ENCODE measurements at regions not wholly inside any gene's neighbourhood (a gene's known extent, or its start where the extent isn't known, plus 50 kb on each side); places are given as distances from the start of the nearest gene placed in this dataset.

DNA sequence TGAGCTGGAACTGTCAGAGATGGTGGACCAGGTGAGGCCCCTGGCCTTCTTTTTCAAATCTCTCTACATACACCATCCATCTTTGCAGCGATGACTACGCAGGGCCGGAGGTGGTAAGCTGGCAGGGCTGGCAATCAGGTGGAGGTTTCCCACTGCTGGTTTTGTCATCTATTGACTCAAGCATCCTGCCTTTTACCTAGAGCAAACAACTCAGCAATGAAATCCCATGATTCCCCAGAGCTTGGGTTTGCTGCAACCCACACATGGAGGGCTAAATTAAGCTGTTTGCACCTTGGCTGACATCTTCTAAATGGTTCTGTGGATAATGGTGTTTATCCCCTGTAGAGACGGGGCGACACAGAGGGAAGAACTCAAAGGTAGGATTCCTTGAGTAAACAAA lies 170.2 kb downstream of the SCP2D1 start:
- H3K9me3 ChIP-seq (ENCODE audit: insufficient read depth, low read length), result no peaks in the 10 kb centered on the region
- no peak overlapping the region for H3K4me2 ChIP-seq (ENCODE audit: low read length)
- H4K20me1 ChIP-seq (ENCODE audit: insufficient read depth, low read length), result no peaks in the 10 kb centered on the region
- H3K27ac ChIP-seq (ENCODE audit: low read length), result no peak overlapping the region
- H3K36me3 ChIP-seq (replicated peaks; ENCODE audit: low read depth, low read length), result no peaks in the 10 kb centered on the region
- H3K27me3 ChIP-seq (ENCODE audit: low read depth, low read length), result no peaks in the 10 kb centered on the region
- no peak overlapping the region for H2AFZ ChIP-seq (ENCODE audit: low read depth, low read length)
- no peaks in the 10 kb centered on the region for H3K79me2 ChIP-seq (ENCODE audit: low read length)
- no peak overlapping the region for H3K9ac ChIP-seq (ENCODE audit: low read length)
- no peak overlapping the region for H3K4me3 ChIP-seq (ENCODE audit: low read length)
- no peak for TF ChIP-seq EZH2phosphoT487 (IDR thresholded peaks at IDR 0.05; ENCODE audit: low read depth)
- TF ChIP-seq, protein P1, sequence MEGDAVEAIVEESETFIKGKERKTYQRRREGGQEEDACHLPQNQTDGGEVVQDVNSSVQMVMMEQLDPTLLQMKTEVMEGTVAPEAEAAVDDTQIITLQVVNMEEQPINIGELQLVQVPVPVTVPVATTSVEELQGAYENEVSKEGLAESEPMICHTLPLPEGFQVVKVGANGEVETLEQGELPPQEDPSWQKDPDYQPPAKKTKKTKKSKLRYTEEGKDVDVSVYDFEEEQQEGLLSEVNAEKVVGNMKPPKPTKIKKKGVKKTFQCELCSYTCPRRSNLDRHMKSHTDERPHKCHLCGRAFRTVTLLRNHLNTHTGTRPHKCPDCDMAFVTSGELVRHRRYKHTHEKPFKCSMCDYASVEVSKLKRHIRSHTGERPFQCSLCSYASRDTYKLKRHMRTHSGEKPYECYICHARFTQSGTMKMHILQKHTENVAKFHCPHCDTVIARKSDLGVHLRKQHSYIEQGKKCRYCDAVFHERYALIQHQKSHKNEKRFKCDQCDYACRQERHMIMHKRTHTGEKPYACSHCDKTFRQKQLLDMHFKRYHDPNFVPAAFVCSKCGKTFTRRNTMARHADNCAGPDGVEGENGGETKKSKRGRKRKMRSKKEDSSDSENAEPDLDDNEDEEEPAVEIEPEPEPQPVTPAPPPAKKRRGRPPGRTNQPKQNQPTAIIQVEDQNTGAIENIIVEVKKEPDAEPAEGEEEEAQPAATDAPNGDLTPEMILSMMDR (IDR thresholded peaks at IDR 0.05; ENCODE audit: low read depth, low read length), result no peak
- H3K4me1 ChIP-seq (ENCODE audit: low read length), result peaks cover 7% of the 10 kb centered on the region; the same call in 1 of the 2 replicates

- Histone ChIP-seq H3K4me3 (ENCODE audit: low read length) (no peak overlapping the region), H3K4me2 (ENCODE audit: low read length) (no peak overlapping the region), H3K4me1 (ENCODE audit: low read length) (peaks cover 7% of the 10 kb centered on the region; the same call in 1 of the 2 replicates), H3K9me3 (ENCODE audit: insufficient read depth, low read length) (no peaks in the 10 kb centered on the region), H3K27me3 (ENCODE audit: low read depth, low read length) (no peaks in the 10 kb centered on the region), H3K79me2 (ENCODE audit: low read length) (no peaks in the 10 kb centered on the region), H3K27ac (ENCODE audit: low read length) (no peak overlapping the region), H4K20me1 (ENCODE audit: insufficient read depth, low read length) (no peaks in the 10 kb centered on the region), H3K9ac (ENCODE audit: low read length) (no peak overlapping the region), H3K36me3 (replicated peaks; ENCODE audit: low read depth, low read length) (no peaks in the 10 kb centered on the region), H2AFZ (ENCODE audit: low read depth, low read length) (no peak overlapping the region)
- TF ChIP-seq, protein P1 (IDR thresholded peaks at IDR 0.05; ENCODE audit: low read depth, low read length), result no peak
- no peak for TF ChIP-seq EZH2phosphoT487 (IDR thresholded peaks at IDR 0.05; ENCODE audit: low read depth)
These were observed 170.9 kb downstream of the SCP2D1 start for GRCh38 chr20:18984238-18985200.

DNA sequence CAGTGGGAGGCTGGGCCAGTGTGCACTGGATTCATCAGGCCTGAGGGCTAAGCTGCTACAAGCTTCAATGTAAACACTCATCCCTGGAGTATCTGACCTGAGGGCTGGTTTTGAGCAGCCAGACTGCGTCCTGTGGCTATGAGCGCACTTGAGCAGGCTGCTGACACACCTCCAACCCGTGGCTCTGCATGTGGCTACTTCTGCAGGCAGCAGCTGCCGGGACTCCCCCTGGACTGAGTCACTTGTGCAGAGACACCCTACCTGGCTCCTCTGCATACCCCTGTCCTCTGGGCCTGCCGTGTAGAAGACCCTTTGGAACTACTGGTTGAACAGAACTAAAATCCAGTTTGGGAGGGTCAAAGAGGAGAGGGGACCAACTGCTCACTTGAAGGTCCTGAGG lies 172.0 kb downstream of the SCP2D1 start:
- Histone ChIP-seq H3K9ac (ENCODE audit: low read length) (no peak overlapping the region), H3K4me1 (ENCODE audit: low read length) (peaks cover 7% of the 10 kb centered on the region; the same call in 1 of the 2 replicates), H3K4me3 (ENCODE audit: low read length) (no peak overlapping the region), H3K4me2 (ENCODE audit: low read length) (no peak overlapping the region), H3K27me3 (ENCODE audit: low read depth, low read length) (no peaks in the 10 kb centered on the region), H3K27ac (ENCODE audit: low read length) (no peak overlapping the region), H3K9me3 (ENCODE audit: insufficient read depth, low read length) (no peaks in the 10 kb centered on the region), H3K36me3 (replicated peaks; ENCODE audit: low read depth, low read length) (no peaks in the 10 kb centered on the region), H2AFZ (ENCODE audit: low read depth, low read length) (no peak overlapping the region), H4K20me1 (ENCODE audit: insufficient read depth, low read length) (no peaks in the 10 kb centered on the region), H3K79me2 (ENCODE audit: low read length) (no peaks in the 10 kb centered on the region)
- TF ChIP-seq EZH2phosphoT487 (IDR thresholded peaks at IDR 0.05; ENCODE audit: low read depth), result no peak
- TF ChIP-seq, protein P1 (IDR thresholded peaks at IDR 0.05; ENCODE audit: low read depth, low read length), result no peak

GRCh38 chr20:18986146-18986830 lies 172.7 kb downstream of the SCP2D1 start:
- H3K4me3 ChIP-seq (ENCODE audit: low read length), result no peak overlapping the region
- no peak overlapping the region for H3K4me2 ChIP-seq (ENCODE audit: low read length)
- H3K9me3 ChIP-seq (ENCODE audit: insufficient read depth, low read length), result no peaks in the 10 kb centered on the region
- TF ChIP-seq, protein P1 (IDR thresholded peaks at IDR 0.05; ENCODE audit: low read depth, low read length), result no peak
- TF ChIP-seq EZH2phosphoT487 (IDR thresholded peaks at IDR 0.05; ENCODE audit: low read depth), result no peak
- no peaks in the 10 kb centered on the region for H4K20me1 ChIP-seq (ENCODE audit: insufficient read depth, low read length)
- no peaks in the 10 kb centered on the region for H3K79me2 ChIP-seq (ENCODE audit: low read length)
- H3K27me3 ChIP-seq (ENCODE audit: low read depth, low read length), result no peaks in the 10 kb centered on the region
- H3K27ac ChIP-seq (ENCODE audit: low read length), result no peak overlapping the region
- peaks cover 7% of the 10 kb centered on the region; the same call in 1 of the 2 replicates for H3K4me1 ChIP-seq (ENCODE audit: low read length)
- no peak overlapping the region for H2AFZ ChIP-seq (ENCODE audit: low read depth, low read length)
- H3K9ac ChIP-seq (ENCODE audit: low read length), result no peak overlapping the region
- no peaks in the 10 kb centered on the region for H3K36me3 ChIP-seq (replicated peaks; ENCODE audit: low read depth, low read length)

Data from OCI-LY3 (cell line).